ENCODE measurements at regions not wholly inside any gene's neighbourhood (a gene's known extent, or its start where the extent isn't known, plus 50 kb on each side); places are given as distances from the start of the nearest gene placed in this dataset.

- DNase-seq (ENCODE audit: low read depth, low spot score) = no peak
- in situ Hi-C loops (cut with HindIII; ENCODE audit: low pct_unique_long_range_greater_than_20kb, low sequenced_read_pairs) = no loop called here
- Histone ChIP-seq H3K4me3 (ENCODE audit: low read depth in 2 of 2, low read length in 2 of 2) (no peak overlapping the region), H3K27me3 (ENCODE audit: control insufficient read depth, insufficient read depth, low read length) (no peaks in the 10 kb centered on the region), H3K4me1 (ENCODE audit: control insufficient read depth, insufficient read depth, low read length) (no peaks in the 10 kb centered on the region), H3K36me3 (ENCODE audit: control insufficient read depth, insufficient read depth, low read length) (no peaks in the 10 kb centered on the region), H3K9me3 (ENCODE audit: control insufficient read depth, insufficient read depth, low read depth, low read length) (no peaks in the 10 kb centered on the region), H3K27ac (ENCODE audit: low read length) (no peak overlapping the region)
- no peak for ATAC-seq
- POLR2A ChIA-PET = no interaction called here
- CTCF ChIA-PET = no interaction called here
- no TSS peak for BruUV-seq (replicated peaks)
- TF ChIP-seq CTCF (IDR thresholded peaks at IDR 0.05) (no peak), SIN3A (IDR thresholded peaks at IDR 0.05; ENCODE audit: borderline replicate concordance, insufficient read depth, low read depth, low read length) (no peak), TCF7L2 (IDR thresholded peaks at IDR 0.05; ENCODE audit: low read depth, low read length) (no peak), REST (IDR thresholded peaks at IDR 0.05; ENCODE audit: insufficient read depth in 1 of 2, low read depth in 2 of 2, low read length in 1 of 2) (no peak), POLR2AphosphoS5 (IDR thresholded peaks at IDR 0.05; ENCODE audit: low read depth, low read length) (no peak)
- intact Hi-C loops (cut with micrococcal nuclease; ENCODE audit: unreplicated experiment) = no loop called here
These were observed 287.7 kb upstream of the MAD2L1 start for GRCh38 chr4:120354381-120354780.

GRCh38 chr4:120353235-120353634 is 286.6 kb upstream of the MAD2L1 start:
- POLR2A ChIA-PET = no interaction called here
- no peak overlapping the region for H3K27ac ChIP-seq (ENCODE audit: low read length)
- intact Hi-C loops (cut with micrococcal nuclease; ENCODE audit: unreplicated experiment) = no loop called here
- CTCF ChIA-PET = no interaction called here
- H3K4me3 ChIP-seq (ENCODE audit: low read depth in 2 of 2, low read length in 2 of 2) = no peak overlapping the region
- no peaks in the 10 kb centered on the region for H3K4me1 ChIP-seq (ENCODE audit: control insufficient read depth, insufficient read depth, low read length)
- DNase-seq (ENCODE audit: low read depth, low spot score) = no peak
- H3K9me3 ChIP-seq (ENCODE audit: control insufficient read depth, insufficient read depth, low read depth, low read length) = no peaks in the 10 kb centered on the region
- BruUV-seq (replicated peaks) = no TSS peak
- TF ChIP-seq CTCF (IDR thresholded peaks at IDR 0.05) (no peak), TCF7L2 (IDR thresholded peaks at IDR 0.05; ENCODE audit: low read depth, low read length) (no peak), SIN3A (IDR thresholded peaks at IDR 0.05; ENCODE audit: borderline replicate concordance, insufficient read depth, low read depth, low read length) (no peak), POLR2AphosphoS5 (IDR thresholded peaks at IDR 0.05; ENCODE audit: low read depth, low read length) (no peak), REST (IDR thresholded peaks at IDR 0.05; ENCODE audit: insufficient read depth in 1 of 2, low read depth in 2 of 2, low read length in 1 of 2) (no peak)
- ATAC-seq = no peak
- no peaks in the 10 kb centered on the region for H3K27me3 ChIP-seq (ENCODE audit: control insufficient read depth, insufficient read depth, low read length)
- no peaks in the 10 kb centered on the region for H3K36me3 ChIP-seq (ENCODE audit: control insufficient read depth, insufficient read depth, low read length)
- in situ Hi-C loops (cut with HindIII; ENCODE audit: low pct_unique_long_range_greater_than_20kb, low sequenced_read_pairs) = no loop called here

All from Panc1 (cell line).